ENCODE measurements at regions not wholly inside any gene's neighbourhood (a gene's known extent, or its start where the extent isn't known, plus 50 kb on each side); places are given as distances from the start of the nearest gene placed in this dataset.

DNA sequence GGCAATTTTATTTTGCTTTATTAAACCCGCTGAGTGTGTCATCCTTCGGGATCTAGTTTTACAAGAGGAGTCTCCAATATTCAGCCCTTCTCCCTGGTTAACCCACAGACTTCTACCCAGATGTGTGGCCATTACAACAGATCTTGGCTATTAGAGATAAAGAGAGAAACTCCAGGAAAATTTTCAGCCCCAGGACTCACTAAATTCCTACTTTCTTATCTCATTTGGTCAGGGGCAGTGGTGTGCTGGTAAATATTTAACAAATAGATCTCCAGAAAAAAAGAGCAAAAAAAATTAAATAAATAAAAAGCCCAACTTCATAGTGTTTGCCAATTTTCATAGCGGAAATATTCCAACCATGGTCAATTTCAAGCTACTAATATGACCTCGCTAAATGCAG is 168.4 kb downstream of the RND3 start:
- H4K20me1 ChIP-seq (ENCODE audit: control insufficient read depth, extremely low read depth, insufficient read depth, low read length), result no peaks in the 10 kb centered on the region
- no peak overlapping the region for H3K9ac ChIP-seq (ENCODE audit: control insufficient read depth, extremely low read depth, insufficient read depth, low read length)
- H2AFZ ChIP-seq (ENCODE audit: control insufficient read depth, low read length), result no peak overlapping the region
- H3K27ac ChIP-seq (ENCODE audit: control insufficient read depth, insufficient read depth, low read length), result no peak overlapping the region
- H3K9me1 ChIP-seq (ENCODE audit: control insufficient read depth, extremely low read depth, insufficient read depth, low read length), result no peaks in the 10 kb centered on the region
- no peaks in the 10 kb centered on the region for H3K27me3 ChIP-seq (ENCODE audit: control insufficient read depth, extremely low read depth, insufficient read depth, low read length)
- TF ChIP-seq, protein P1, sequence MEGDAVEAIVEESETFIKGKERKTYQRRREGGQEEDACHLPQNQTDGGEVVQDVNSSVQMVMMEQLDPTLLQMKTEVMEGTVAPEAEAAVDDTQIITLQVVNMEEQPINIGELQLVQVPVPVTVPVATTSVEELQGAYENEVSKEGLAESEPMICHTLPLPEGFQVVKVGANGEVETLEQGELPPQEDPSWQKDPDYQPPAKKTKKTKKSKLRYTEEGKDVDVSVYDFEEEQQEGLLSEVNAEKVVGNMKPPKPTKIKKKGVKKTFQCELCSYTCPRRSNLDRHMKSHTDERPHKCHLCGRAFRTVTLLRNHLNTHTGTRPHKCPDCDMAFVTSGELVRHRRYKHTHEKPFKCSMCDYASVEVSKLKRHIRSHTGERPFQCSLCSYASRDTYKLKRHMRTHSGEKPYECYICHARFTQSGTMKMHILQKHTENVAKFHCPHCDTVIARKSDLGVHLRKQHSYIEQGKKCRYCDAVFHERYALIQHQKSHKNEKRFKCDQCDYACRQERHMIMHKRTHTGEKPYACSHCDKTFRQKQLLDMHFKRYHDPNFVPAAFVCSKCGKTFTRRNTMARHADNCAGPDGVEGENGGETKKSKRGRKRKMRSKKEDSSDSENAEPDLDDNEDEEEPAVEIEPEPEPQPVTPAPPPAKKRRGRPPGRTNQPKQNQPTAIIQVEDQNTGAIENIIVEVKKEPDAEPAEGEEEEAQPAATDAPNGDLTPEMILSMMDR (optimal IDR thresholded peaks at IDR 0.05 in 1 of 3, IDR thresholded peaks at IDR 0.05 in 1 of 3, conservative IDR thresholded peaks at IDR 0.05 in 1 of 3; ENCODE audit: extremely low read depth in 1 of 3, insufficient read depth in 2 of 3, low read length in 3 of 3), result no peak
- no peak for TF ChIP-seq EZH2 (IDR thresholded peaks at IDR 0.05; ENCODE audit: low read length)
- dilution Hi-C loops (cut with MboI; ENCODE audit: extremely low pct_ligation_motif_present, low sequenced_read_pairs), result no loop called here
- FAIRE-seq (no peak), DNase-seq (ENCODE audit: low read depth, low spot score) (no peak)
- H3K4me2 ChIP-seq (ENCODE audit: control insufficient read depth, extremely low read depth, insufficient read depth, low read depth, low read length), result no peak overlapping the region
- H3K9me3 ChIP-seq (ENCODE audit: control insufficient read depth, low read depth, low read length), result no peaks in the 10 kb centered on the region
- no peaks in the 10 kb centered on the region for H3K79me2 ChIP-seq (ENCODE audit: control insufficient read depth, insufficient read depth, low read length)
- no peaks in the 10 kb centered on the region for H3K4me1 ChIP-seq (ENCODE audit: control insufficient read depth, extremely low read depth, insufficient read depth, low read length)
- no peaks in the 10 kb centered on the region for H3K36me3 ChIP-seq (ENCODE audit: control insufficient read depth in 2 of 2, extremely low read depth in 1 of 2, insufficient read depth in 2 of 2, low read length in 2 of 2)
- H3K4me3 ChIP-seq (ENCODE audit: control insufficient read depth in 2 of 3, extremely low read depth in 1 of 3, insufficient read depth in 2 of 3, low read depth in 1 of 3, low read length in 3 of 3), result no peak overlapping the region

DNA sequence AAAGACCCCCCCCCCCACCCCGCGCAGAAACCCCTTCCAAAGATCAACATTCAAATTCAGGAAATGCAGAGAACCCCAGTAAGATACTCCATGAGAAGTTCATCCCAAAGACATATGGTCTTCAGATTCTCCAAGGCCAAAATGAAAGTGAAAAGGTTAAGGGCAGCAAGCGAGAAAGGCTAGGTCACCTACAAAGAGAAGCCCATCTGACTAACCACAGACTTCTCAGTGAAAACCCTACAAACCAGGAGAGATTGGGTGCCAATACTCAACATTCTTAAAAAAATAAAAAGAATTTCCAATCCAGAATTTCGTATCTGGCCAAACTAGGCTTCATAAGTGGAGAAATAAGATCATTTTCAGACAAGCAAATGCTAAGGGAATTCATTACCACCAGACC is 175.2 kb downstream of the RND3 start:
- H3K4me2 ChIP-seq (ENCODE audit: control insufficient read depth, extremely low read depth, insufficient read depth, low read depth, low read length), result no peak overlapping the region
- H2AFZ ChIP-seq (ENCODE audit: control insufficient read depth, low read length), result no peak overlapping the region
- H3K36me3 ChIP-seq (ENCODE audit: control insufficient read depth in 2 of 2, extremely low read depth in 1 of 2, insufficient read depth in 2 of 2, low read length in 2 of 2), result no peaks in the 10 kb centered on the region
- H3K9me1 ChIP-seq (ENCODE audit: control insufficient read depth, extremely low read depth, insufficient read depth, low read length), result no peaks in the 10 kb centered on the region
- dilution Hi-C loops (cut with MboI; ENCODE audit: extremely low pct_ligation_motif_present, low sequenced_read_pairs), result no loop called here
- H3K27me3 ChIP-seq (ENCODE audit: control insufficient read depth, extremely low read depth, insufficient read depth, low read length), result no peaks in the 10 kb centered on the region
- DNase-seq (ENCODE audit: low read depth, low spot score) (no peak), FAIRE-seq (no peak)
- H4K20me1 ChIP-seq (ENCODE audit: control insufficient read depth, extremely low read depth, insufficient read depth, low read length), result no peaks in the 10 kb centered on the region
- H3K79me2 ChIP-seq (ENCODE audit: control insufficient read depth, insufficient read depth, low read length), result no peaks in the 10 kb centered on the region
- no peak overlapping the region for H3K27ac ChIP-seq (ENCODE audit: control insufficient read depth, insufficient read depth, low read length)
- H3K9ac ChIP-seq (ENCODE audit: control insufficient read depth, extremely low read depth, insufficient read depth, low read length), result no peak overlapping the region
- H3K4me1 ChIP-seq (ENCODE audit: control insufficient read depth, extremely low read depth, insufficient read depth, low read length), result no peaks in the 10 kb centered on the region
- TF ChIP-seq, protein P1 (optimal IDR thresholded peaks at IDR 0.05 in 1 of 3, IDR thresholded peaks at IDR 0.05 in 1 of 3, conservative IDR thresholded peaks at IDR 0.05 in 1 of 3; ENCODE audit: extremely low read depth in 1 of 3, insufficient read depth in 2 of 3, low read length in 3 of 3), result no peak
- TF ChIP-seq EZH2 (IDR thresholded peaks at IDR 0.05; ENCODE audit: low read length), result no peak
- no peaks in the 10 kb centered on the region for H3K9me3 ChIP-seq (ENCODE audit: control insufficient read depth, low read depth, low read length)
- H3K4me3 ChIP-seq (ENCODE audit: control insufficient read depth in 2 of 3, extremely low read depth in 1 of 3, insufficient read depth in 2 of 3, low read depth in 1 of 3, low read length in 3 of 3), result no peak overlapping the region

All from keratinocyte (primary cell).